HG02970 (cell line): ENCODE measurements at regions not wholly inside any gene's neighbourhood (a gene's known extent, or its start where the extent isn't known, plus 50 kb on each side); places are given as distances from the start of the nearest gene placed in this dataset.
A peak's percentile ranks its signal among the peaks of the same experiment; 100 is the strongest.
"Not testable (repeated sequence)": the region's sequence is repeated elsewhere in the genome, so short reads cannot be mapped to it uniquely, and the experiment has no call there.

Experiments used
- ATAC-seq: cut with Tn5 transposase; IDR thresholded peaks from one replicate; pipeline ENCODE4 v1.9.1; 2021; ENCODE audit warnings: mild to moderate bottlenecking, moderate library complexity, moderate number of reproducible peaks; ENCODE audit not compliant: unreplicated experiment, low FRiP score

DNA sequence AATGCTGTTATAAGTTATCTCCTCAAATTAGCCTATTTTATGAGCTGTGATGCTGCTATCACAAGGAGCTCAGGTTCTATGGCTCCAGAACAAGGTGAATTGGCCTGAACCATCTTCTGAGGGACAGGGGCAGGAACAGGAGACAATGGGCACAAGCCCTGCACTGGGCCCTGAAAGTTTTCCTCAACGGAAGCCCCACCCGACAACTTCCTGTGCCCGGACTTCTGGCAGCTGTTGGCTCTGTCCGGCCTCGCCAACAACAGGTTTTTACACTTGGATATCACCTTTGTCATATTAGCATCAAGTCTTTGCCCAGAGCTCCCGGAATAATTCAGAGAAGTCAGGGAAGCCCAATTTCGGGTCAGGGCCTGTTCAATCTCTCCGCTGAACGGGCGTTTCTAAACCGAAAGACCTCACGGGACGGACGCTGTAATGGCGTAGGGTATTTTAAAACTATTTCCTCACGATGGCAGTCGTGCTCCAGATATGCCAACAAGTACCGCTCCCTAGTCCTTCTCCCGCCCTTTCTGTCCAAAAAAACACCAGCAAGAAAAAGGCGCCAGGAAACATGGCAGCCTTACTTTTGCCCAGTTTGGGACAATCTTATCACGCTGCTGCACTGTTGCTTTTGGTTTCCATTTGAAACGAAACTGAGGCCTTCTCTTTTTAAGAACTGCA is 201.0 kb upstream of the STK26 start:
- peak; percentile 55 for ATAC-seq

DNA sequence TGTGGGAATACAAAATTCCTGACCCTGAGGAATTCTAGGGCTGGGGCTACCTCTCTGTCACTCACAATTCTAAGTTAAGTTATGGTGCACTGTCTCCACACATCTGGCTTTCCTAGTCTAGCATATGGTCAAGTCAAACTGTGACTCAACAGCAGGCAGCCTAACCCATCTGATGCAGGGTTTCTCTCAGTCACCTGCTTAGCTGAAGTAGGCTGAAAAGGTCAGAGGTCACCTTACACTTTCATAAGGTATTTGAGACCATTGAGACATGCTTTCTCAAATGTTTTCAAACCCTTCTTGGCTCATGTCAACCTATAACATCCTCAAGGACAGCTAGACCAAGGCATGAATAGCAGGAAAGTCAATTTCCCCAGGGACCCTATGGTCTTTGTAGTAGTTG is 196.5 kb upstream of the STK26 start:
- no peak for ATAC-seq

GRCh38 chrX:131827935-131828334 is 195.2 kb upstream of the STK26 start:
- peak; percentile 38 for ATAC-seq

- ATAC-seq = no peak
Observed at GRCh38 chrX:131828482-131828881, 194.6 kb upstream of the STK26 start.

DNA sequence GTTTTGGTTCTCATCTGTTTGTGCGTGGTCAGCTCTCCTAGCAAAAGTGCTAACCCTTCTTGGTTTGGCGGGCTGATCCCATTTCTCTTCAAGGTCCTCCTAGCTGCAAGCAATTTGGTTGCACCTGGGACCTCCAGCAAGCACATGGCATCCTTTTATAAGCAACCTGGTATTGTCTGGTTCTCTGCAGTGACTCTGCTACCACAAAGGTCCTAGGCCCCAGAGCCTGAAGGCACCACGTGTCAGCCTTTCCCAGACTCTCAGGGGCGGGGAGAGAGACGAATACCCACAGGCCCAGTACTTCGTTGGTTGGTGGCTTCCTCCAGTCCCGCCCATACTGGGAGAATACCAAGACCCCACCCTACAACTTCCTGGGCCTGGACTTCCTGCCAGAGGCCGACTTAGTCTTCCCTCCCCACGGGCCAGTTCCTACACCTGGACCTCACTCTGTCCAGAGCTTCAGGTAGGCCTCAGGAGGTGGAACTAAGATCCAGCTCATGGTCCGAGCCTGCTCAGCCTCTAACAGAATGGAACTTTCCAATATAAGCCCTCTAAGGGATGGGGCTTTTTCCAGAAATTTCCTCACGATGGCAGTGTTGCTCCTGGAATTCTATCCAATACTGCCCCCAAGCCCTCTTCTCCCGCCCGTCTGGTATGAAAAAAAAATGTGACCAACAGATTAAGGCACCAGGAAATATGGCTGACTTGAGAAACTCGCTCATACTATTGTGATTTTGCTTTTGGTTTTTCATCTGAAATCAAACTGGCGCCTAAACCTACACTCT is 192.5 kb upstream of the STK26 start:
- no peak for ATAC-seq

GRCh38 chrX:131831185-131831520 is 191.9 kb upstream of the STK26 start:
- no peak for ATAC-seq

GRCh38 chrX:131836161-131836560 is 186.9 kb upstream of the STK26 start:
- no peak for ATAC-seq

GRCh38 chrX:131837325-131837724 is 185.8 kb upstream of the STK26 start:
- ATAC-seq = no peak

DNA sequence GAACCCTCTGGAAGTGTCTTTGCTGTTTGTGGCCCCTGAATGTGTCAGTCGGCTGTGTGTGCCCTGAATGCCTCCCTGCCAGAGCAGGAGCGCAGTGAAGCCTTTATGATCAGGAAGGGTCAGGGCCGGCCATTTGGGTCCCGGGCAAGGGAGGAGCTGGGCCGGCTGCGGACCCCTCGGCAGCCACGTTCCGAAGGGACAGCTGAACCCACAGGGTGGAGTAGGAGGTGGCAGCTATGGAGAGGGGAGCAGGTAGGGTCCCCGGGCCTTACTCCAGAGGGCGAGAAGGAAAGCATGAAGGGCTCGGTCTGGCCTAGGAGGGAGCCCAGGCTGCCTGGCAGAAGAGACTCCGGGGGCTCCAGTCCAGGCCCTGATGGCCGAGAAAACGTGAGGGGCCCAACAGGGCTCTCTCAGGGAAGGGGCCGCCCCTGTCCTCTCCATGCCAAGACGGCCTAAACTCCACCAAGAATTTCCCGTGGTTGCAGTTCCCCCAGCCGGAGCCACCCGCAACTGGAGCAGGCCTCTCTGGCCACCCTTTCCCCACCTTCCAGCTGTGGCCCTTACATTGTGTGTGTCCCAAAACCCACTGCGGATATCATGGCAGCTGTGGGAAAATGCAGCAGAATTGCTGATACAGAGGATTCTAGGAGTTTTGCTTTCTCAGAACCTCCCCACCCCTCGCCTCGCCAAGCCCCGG is 182.2 kb upstream of the STK26 start:
- ATAC-seq = no peak

- peak; percentile 69 for ATAC-seq
Observed at GRCh38 chrX:131841496-131842437, 181.3 kb upstream of the STK26 start.

DNA sequence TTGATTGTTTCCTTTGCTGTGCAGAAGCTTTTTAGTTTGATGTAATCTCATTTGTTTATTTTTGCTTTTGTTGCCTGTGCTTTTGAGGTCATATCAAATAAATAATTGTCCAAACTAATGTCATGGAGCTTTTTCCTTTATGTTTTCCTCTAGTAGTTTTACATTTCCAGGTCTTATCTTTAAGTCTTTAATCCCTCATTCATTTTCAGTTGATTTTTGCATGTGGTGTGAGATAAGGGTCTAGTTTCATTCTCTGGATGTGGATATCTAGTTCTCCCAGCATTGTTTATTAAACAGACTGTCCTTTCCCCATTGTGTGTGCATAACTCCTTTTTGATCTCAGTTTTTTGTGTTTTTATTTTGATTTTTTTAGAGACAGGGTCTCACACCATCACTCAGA is 179.1 kb upstream of the STK26 start:
- no peak for ATAC-seq

DNA sequence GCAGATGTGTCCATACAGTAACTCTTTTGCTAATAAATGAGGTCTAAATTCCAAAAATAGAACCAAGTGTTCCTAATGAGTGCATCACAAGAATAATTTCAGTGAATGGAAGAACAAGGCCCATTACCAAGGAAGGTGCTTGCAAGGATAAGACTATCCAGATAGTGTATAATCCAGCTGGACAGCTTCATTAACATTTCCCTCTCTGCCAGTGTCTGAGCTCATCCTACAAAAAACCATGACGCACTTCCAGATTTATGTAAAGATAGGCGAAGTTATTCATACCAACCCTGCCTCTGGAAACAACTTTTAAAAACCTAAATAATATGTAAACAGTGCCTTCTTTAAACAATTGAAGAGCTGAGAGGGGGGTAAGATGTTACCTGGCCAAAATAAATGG is 177.9 kb upstream of the STK26 start:
- no peak for ATAC-seq

DNA sequence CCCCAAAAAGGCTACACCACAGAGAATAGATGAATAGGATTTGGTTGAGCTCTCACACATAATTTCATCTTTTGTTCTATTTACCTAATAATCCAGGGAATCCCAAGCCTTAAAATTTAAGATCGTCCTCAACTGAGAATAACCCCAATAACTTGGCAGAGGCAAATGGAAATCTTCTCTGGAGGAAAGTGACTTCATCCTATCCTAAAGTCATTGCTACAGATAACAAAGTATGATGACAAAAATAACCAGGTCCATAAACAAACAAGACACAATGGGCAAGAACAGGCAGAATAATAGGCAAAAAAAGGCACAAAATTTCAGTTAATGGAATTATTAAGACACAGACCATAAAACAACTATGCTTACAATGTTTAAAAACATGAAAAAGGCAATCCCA is 177.3 kb upstream of the STK26 start:
- ATAC-seq = no peak

DNA sequence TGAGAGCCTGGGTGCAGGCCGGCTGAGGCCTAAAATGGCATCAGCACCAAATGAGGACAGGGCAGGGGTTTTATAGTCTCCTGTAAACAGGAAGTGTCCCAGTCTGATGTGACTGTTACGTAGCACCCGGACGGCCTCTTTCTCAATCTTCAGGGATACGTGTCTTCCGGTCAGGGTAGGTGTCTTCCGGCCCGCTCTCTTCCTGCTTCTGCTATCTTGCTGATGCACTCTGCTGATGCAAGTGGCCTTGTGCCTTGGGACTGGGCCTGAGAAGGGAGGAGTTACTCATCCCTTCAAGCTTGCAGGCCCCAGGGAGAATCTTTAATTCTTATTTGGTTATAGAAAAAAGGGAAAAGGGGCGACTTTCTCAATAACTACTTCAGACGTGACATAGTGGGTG is 172.1 kb upstream of the STK26 start:
- not testable (repeated sequence) for ATAC-seq

GRCh38 chrX:131853440-131853839 is 169.7 kb upstream of the STK26 start:
- ATAC-seq = no peak

- ATAC-seq = no peak
Observed at GRCh38 chrX:131854581-131854980, 168.5 kb upstream of the STK26 start.

- ATAC-seq = no peak
Observed at GRCh38 chrX:131861088-131861787, 161.9 kb upstream of the STK26 start.

GRCh38 chrX:131862321-131862720 is 160.8 kb upstream of the STK26 start:
- ATAC-seq = no peak

GRCh38 chrX:131869182-131869581 is 153.9 kb upstream of the STK26 start:
- ATAC-seq = no peak

DNA sequence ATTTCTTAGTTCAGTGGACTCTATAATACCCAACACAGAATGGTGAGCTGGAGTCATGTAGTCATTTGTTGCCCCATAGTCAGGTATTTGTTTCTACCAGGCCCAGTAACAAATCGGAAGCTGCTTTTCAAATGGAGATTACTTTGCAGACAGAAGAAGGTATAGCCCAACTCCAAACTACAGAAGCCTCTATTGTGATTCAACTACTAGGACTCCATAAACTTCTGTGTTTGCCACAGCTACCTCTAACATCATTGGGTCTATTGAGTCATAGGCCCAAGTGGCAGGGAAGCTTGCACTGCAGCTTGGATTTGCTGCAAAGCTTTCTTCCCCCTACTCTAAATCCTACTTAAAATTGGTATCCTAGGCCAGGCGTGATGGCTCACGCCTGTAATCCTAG is 148.8 kb upstream of the STK26 start:
- ATAC-seq = no peak
